Mesothelial cell of epicardium (in vitro differentiated cells): ENCODE measurements at regions not wholly inside any gene's neighbourhood (a gene's known extent, or its start where the extent isn't known, plus 50 kb on each side); places are given as distances from the start of the nearest gene placed in this dataset.

Experiments
- DNase-seq, 2 experiments: peaks; one replicate each; pipeline ENCODE4 v3.0.0; 2021; ENCODE audit warnings: low spot score in 2 of 2; ENCODE audit not compliant: unreplicated experiment in 2 of 2
- H3K27ac Mint-ChIP-seq: 2 replicates; pipeline ENCODE4 v1.8.0; 2021; ENCODE audit warnings: mixed read lengths
- H3K27me3 Mint-ChIP-seq: 2 replicates; pipeline ENCODE4 v1.8.0; 2021; ENCODE audit warnings: low read depth, mixed read lengths
- H3K36me3 Mint-ChIP-seq: 2 replicates; pipeline ENCODE4 v1.8.0; 2021; ENCODE audit warnings: mixed read lengths
- H3K4me1 Mint-ChIP-seq: 2 replicates; pipeline ENCODE4 v1.8.0; 2021; ENCODE audit warnings: mixed read lengths
- H3K4me3 Mint-ChIP-seq: 2 replicates; pipeline ENCODE4 v1.8.0; 2021; ENCODE audit warnings: mild to moderate bottlenecking, moderate library complexity, mixed read lengths
- H3K9me3 Mint-ChIP-seq: 2 replicates; pipeline ENCODE4 v1.8.0; 2021; ENCODE audit warnings: mixed read lengths
- TF ChIP-seq, protein P1 (sequence below): fragments of 200-600 bp; sonication (generic); IDR thresholded peaks from one replicate; pipeline ENCODE4 v1.5.0; 2021; ENCODE audit warnings: antibody characterized with exemption; ENCODE audit not compliant: unreplicated experiment

DNA sequence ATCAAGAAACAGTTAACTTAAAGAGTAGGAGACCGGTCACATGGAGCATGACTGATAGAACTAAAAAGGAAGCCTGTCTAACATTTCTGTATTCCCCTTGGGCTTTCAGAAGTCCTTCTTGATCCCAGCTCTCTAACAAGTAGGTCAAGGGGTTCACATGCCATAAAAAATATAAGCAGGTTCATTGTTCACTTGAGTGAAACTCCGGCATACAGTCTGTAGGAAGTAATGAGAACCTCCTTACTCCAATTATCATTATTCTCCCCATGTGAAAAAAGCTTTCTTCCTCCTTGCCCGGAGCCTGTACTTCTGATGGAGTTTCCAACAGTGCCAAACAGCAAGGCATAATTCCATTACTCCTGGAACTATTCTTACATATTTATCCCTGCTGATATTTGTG lies 242.8 kb upstream of the CNTN4 start:
- H3K4me1 Mint-ChIP-seq: peaks cover 6% of the 10 kb centered on the region
- no peak overlapping the region for H3K27ac Mint-ChIP-seq
- TF ChIP-seq, protein P1, sequence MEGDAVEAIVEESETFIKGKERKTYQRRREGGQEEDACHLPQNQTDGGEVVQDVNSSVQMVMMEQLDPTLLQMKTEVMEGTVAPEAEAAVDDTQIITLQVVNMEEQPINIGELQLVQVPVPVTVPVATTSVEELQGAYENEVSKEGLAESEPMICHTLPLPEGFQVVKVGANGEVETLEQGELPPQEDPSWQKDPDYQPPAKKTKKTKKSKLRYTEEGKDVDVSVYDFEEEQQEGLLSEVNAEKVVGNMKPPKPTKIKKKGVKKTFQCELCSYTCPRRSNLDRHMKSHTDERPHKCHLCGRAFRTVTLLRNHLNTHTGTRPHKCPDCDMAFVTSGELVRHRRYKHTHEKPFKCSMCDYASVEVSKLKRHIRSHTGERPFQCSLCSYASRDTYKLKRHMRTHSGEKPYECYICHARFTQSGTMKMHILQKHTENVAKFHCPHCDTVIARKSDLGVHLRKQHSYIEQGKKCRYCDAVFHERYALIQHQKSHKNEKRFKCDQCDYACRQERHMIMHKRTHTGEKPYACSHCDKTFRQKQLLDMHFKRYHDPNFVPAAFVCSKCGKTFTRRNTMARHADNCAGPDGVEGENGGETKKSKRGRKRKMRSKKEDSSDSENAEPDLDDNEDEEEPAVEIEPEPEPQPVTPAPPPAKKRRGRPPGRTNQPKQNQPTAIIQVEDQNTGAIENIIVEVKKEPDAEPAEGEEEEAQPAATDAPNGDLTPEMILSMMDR: no peak
- no peak for DNase-seq
- H3K4me3 Mint-ChIP-seq: no peak overlapping the region
- no peaks in the 10 kb centered on the region for H3K27me3 Mint-ChIP-seq
- no peaks in the 10 kb centered on the region for H3K36me3 Mint-ChIP-seq
- H3K9me3 Mint-ChIP-seq: no peaks in the 10 kb centered on the region

DNA sequence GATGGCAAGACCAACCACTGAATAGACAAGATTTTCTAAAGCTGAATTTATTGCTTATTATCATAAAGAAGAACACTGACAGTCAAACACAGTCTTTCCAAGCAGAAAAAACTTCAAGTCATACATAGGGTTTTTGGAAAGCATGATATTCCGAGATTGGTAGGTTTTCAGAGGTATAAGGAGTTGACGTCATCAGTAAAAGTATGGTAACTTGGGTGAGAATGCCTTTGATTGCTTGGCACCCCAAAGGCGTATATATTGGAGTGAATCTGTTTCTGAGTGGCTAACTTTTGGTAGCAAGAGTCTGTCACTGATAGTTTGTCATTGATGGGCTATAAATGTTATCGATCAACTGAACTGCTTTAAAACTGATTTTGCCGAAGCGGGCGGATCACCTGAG lies 227.9 kb upstream of the CNTN4 start:
- no peaks in the 10 kb centered on the region for H3K27me3 Mint-ChIP-seq
- H3K9me3 Mint-ChIP-seq: peaks cover 25% of the 10 kb centered on the region
- H3K36me3 Mint-ChIP-seq: no peaks in the 10 kb centered on the region
- TF ChIP-seq, protein P1: no peak
- H3K27ac Mint-ChIP-seq: no peak overlapping the region
- DNase-seq: no peak
- H3K4me1 Mint-ChIP-seq: peaks cover 2% of the 10 kb centered on the region
- H3K4me3 Mint-ChIP-seq: no peak overlapping the region

DNA sequence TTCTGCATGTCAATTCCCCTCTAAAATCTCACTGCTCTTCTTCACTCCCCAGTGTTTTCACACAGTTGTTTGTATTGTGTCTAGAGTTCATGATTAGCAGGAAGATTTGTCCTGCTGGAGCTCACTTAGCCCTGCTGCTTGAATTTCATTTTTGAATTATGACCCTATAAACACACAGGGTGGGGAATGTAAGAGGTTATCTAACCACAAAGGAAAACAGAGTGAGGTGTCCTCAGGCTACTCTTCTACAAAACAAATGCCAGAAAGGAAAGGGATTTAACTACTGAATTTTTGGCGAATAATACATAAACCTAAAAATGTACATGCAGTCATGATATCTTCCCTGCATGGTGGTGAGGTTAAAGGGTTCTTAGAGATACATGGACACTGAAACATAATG lies 215.1 kb upstream of the CNTN4 start:
- Mint-ChIP-seq H3K9me3 (peaks cover 18% of the 10 kb centered on the region), H3K27ac (peak overlapping the region; percentile 5), H3K27me3 (no peaks in the 10 kb centered on the region), H3K4me1 (peaks cover 11% of the 10 kb centered on the region), H3K36me3 (no peaks in the 10 kb centered on the region), H3K4me3 (no peak overlapping the region)
- TF ChIP-seq, protein P1: no peak
- DNase-seq: no peak

DNA sequence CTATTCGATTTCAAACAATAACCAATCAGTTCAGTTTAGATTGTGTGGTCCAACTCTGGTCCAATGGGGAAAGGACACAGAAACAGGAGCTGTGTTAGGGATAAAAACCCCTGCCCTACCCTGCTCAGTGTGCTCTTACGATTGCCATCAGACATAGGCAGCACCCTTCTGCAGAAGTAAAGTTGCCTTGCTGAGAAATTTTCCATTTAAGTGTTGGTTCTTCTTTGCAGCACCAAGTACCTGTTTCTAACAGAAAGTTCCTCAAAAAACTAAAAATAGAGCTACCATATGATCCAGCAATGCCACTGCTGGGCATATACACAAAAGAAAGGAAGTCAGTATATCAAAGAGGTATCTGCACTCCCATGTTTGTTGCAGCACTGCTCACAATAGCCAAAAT lies 206.2 kb upstream of the CNTN4 start:
- H3K27me3 Mint-ChIP-seq: no peaks in the 10 kb centered on the region
- H3K4me1 Mint-ChIP-seq: no peaks in the 10 kb centered on the region
- TF ChIP-seq, protein P1: no peak
- no peak overlapping the region for H3K4me3 Mint-ChIP-seq
- no peak overlapping the region for H3K27ac Mint-ChIP-seq
- peaks cover 44% of the 10 kb centered on the region for H3K9me3 Mint-ChIP-seq
- H3K36me3 Mint-ChIP-seq: peaks cover 5% of the 10 kb centered on the region
- no peak for DNase-seq

DNA sequence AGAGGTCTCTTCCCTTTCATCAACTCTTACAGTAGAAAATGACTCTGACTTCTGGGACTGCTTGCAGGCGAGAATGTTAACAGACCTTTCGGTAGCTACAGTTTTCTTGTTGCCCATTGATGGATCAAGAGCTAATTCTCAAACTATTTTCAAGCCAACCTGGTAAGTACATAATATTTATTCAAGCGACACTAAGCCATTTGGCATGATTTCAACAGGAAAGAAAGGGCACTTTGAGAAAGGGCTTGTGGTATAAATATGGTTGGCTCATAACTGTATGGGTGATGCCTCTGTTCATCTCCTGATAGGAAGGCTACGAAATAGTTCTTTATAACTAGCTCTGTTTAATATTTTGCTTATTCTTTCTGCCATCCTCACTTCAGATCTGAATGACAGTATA lies 196.2 kb upstream of the CNTN4 start:
- no peak overlapping the region for H3K4me3 Mint-ChIP-seq
- TF ChIP-seq, protein P1: no peak
- peaks cover 3% of the 10 kb centered on the region for H3K9me3 Mint-ChIP-seq
- H3K4me1 Mint-ChIP-seq: peaks cover 14% of the 10 kb centered on the region
- DNase-seq: no peak
- H3K27me3 Mint-ChIP-seq: no peaks in the 10 kb centered on the region
- H3K27ac Mint-ChIP-seq: no peak overlapping the region
- no peaks in the 10 kb centered on the region for H3K36me3 Mint-ChIP-seq

DNA sequence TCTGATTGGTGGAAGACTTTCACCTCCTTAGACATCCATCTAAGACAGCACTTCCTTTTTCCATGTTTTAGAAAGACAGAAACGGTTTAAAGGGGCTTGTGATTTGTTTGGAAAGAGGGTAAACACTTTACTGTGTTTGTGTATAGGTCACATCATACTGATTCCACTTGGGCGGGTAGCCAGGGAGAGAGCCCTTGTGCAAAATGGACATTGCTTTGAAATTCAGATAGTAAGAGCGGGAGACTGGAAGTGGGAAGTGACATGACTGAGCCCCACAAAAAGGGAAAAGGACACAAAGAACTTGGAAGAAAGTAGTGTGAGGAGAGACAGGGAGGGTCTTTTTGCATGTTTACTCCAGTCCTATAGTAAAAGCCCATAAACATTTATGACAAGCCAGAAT lies 195.6 kb upstream of the CNTN4 start:
- TF ChIP-seq, protein P1: no peak
- Mint-ChIP-seq H3K27me3 (no peaks in the 10 kb centered on the region), H3K4me3 (no peak overlapping the region), H3K27ac (no peak overlapping the region), H3K4me1 (peaks cover 20% of the 10 kb centered on the region), H3K9me3 (peaks cover 3% of the 10 kb centered on the region), H3K36me3 (no peaks in the 10 kb centered on the region)
- no peak for DNase-seq
